OCI-LY7 (cell line): ENCODE measurements at regions not wholly inside any gene's neighbourhood (a gene's known extent, or its start where the extent isn't known, plus 50 kb on each side); places are given as distances from the start of the nearest gene placed in this dataset.

Experiments
- BruUV-seq: library from RNA; stranded (reverse); fragments of 400-500 nt; replicated peaks from 2 replicates; lab custom pipeline; 2021; lab: Mats Ljungman, UMichigan
- CTCF ChIA-PET: fragments of 300-600 bp; sonication (Branson Sonifier 250); formaldehyde crosslinking; loops from one replicate; lab custom pipeline; 2022; ENCODE audit warnings: antibody characterized with exemption; ENCODE audit not compliant: unreplicated experiment; lab: Charles Lee
- POLR2A ChIA-PET: fragments of 300-600 bp; sonication (Branson Sonifier 250); formaldehyde crosslinking; loops from one replicate; lab custom pipeline; 2022; ENCODE audit warnings: antibody characterized with exemption; lab: Charles Lee
- DNase-seq: peaks from one replicate; pipeline ENCODE4 v3.0.0-alpha.2; 2015; ENCODE audit warnings: low spot score
- H2AFZ ChIP-seq: fragments of 200-600 bp; sonication (generic), shearing (Covaris generic); 2 replicates; pipeline ENCODE4 v1.6.1; 2014; ENCODE audit warnings: mild to moderate bottlenecking, antibody characterized with exemption, low read length, moderate library complexity
- H3K27ac ChIP-seq: fragments of 200-600 bp; sonication (generic); 2 replicates; pipeline ENCODE4 v1.5.1; 2014; ENCODE audit warnings: mixed run types, low read depth, mild to moderate bottlenecking, moderate library complexity, low read length, inconsistent platforms; ENCODE audit not compliant: poor library complexity, severe bottlenecking
- H3K36me3 ChIP-seq: fragments of 200-600 bp; sonication (generic); 2 replicates; pipeline ENCODE4 v1.6.1; 2014; ENCODE audit warnings: mild to moderate bottlenecking, antibody characterized with exemption, low read length, moderate library complexity, mixed read lengths; ENCODE audit not compliant: insufficient read depth
- H3K4me1 ChIP-seq: fragments of 200-600 bp; sonication (generic); 2 replicates; pipeline ENCODE4 v1.5.1; 2014; ENCODE audit warnings: mild to moderate bottlenecking, low read length; ENCODE audit not compliant: insufficient read depth, poor library complexity, severe bottlenecking
- H3K4me2 ChIP-seq: fragments of 200-600 bp; sonication (generic); 2 replicates; pipeline ENCODE4 v1.6.1; 2014; ENCODE audit warnings: mild to moderate bottlenecking, low read length
- H3K4me3 ChIP-seq: fragments of 200-600 bp; sonication (generic); 2 replicates; pipeline ENCODE4 v1.5.1; 2014; ENCODE audit warnings: mild to moderate bottlenecking, low read depth, low read length; ENCODE audit not compliant: poor library complexity, severe bottlenecking
- H3K79me2 ChIP-seq: fragments of 200-600 bp; sonication (generic); 2 replicates; pipeline ENCODE4 v1.6.1; 2016; ENCODE audit warnings: low read depth, mild to moderate bottlenecking, low read length, moderate library complexity, mixed read lengths; ENCODE audit not compliant: insufficient read depth
- H3K9me2 ChIP-seq: fragments of 200-600 bp; sonication (generic); 2 replicates; pipeline ENCODE4 v1.6.1; 2016; ENCODE audit warnings: mild to moderate bottlenecking, low read length, mixed read lengths; ENCODE audit not compliant: insufficient read depth
- H3K9me3 ChIP-seq: fragments of 200-600 bp; sonication (generic); 2 replicates; pipeline ENCODE4 v1.6.1; 2014; ENCODE audit warnings: mild to moderate bottlenecking, mixed run types, low read length, mixed read lengths
- H4K20me1 ChIP-seq: fragments of 200-600 bp; sonication (generic); 2 replicates; pipeline ENCODE4 v1.6.1; 2014; ENCODE audit warnings: mild to moderate bottlenecking, antibody characterized with exemption, low read length, moderate library complexity, mixed read lengths; ENCODE audit not compliant: insufficient read depth
- EZH2phosphoT487 ChIP-seq: fragments of 200-600 bp; sonication (generic); IDR thresholded peaks from 2 replicates; pipeline ENCODE4 v1.6.1; 2018; ENCODE audit warnings: low read depth, borderline replicate concordance, mild to moderate bottlenecking, mixed run types, antibody characterized with exemption, low read length, moderate library complexity, mixed read lengths
- intact Hi-C: fragments of 100-400 bp; cut with micrococcal nuclease; formaldehyde crosslinking; loops from one replicate; pipeline ENCODE4 v1.10.0; 2022; ENCODE audit not compliant: unreplicated experiment
- TF ChIP-seq, protein P1 (sequence below): fragments of 200-600 bp; sonication (generic); conservative IDR thresholded peaks from 2 replicates; pipeline ENCODE4 v1.5.1; 2014; ENCODE audit warnings: mild to moderate bottlenecking, antibody characterized with exemption, low read length, moderate library complexity, mixed read lengths

DNA sequence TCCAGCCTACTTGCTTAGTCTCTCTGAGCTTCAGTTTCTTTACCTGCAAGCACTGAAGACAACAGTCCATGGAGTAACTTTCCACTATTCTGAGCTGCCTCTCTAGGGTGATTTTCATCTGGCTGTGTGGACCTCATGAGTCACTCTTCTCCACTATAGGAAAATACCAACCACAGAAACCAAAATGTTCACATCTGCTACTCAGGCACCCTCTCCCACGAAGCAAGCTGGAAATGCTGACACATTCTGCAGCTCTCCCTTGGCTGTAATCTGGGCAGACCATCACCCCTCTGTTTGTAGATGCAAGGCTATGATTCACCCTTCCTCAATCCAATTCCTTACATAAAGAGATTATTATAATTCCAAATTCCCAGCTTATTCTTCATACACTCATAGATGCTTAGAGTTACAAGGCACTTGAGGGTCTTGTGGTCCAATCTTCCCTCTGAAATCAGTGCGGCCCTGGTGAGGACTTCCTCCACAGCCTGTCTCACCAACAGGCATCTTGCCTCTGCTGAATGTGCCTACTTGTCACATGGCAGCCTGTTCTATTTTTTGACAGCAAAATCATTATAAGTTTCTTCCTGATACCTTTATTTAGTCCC lies 97.0 kb upstream of the LNX1 start:
- Histone ChIP-seq H3K9me2 (no peaks in the 10 kb centered on the region), H3K4me1 (no peaks in the 10 kb centered on the region), H3K4me2 (no peak overlapping the region), H3K9me3 (no peaks in the 10 kb centered on the region), H3K4me3 (no peak overlapping the region), H2AFZ (no peak overlapping the region), H4K20me1 (no peaks in the 10 kb centered on the region), H3K79me2 (no peaks in the 10 kb centered on the region), H3K27ac (no peak overlapping the region), H3K36me3 (no peaks in the 10 kb centered on the region)
- POLR2A ChIA-PET = no interaction called here
- CTCF ChIA-PET = no interaction called here
- BruUV-seq = no TSS peak
- TF ChIP-seq EZH2phosphoT487 = no peak
- TF ChIP-seq, protein P1, sequence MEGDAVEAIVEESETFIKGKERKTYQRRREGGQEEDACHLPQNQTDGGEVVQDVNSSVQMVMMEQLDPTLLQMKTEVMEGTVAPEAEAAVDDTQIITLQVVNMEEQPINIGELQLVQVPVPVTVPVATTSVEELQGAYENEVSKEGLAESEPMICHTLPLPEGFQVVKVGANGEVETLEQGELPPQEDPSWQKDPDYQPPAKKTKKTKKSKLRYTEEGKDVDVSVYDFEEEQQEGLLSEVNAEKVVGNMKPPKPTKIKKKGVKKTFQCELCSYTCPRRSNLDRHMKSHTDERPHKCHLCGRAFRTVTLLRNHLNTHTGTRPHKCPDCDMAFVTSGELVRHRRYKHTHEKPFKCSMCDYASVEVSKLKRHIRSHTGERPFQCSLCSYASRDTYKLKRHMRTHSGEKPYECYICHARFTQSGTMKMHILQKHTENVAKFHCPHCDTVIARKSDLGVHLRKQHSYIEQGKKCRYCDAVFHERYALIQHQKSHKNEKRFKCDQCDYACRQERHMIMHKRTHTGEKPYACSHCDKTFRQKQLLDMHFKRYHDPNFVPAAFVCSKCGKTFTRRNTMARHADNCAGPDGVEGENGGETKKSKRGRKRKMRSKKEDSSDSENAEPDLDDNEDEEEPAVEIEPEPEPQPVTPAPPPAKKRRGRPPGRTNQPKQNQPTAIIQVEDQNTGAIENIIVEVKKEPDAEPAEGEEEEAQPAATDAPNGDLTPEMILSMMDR = no peak
- intact Hi-C loops = no loop called here
- DNase-seq = no peak

DNA sequence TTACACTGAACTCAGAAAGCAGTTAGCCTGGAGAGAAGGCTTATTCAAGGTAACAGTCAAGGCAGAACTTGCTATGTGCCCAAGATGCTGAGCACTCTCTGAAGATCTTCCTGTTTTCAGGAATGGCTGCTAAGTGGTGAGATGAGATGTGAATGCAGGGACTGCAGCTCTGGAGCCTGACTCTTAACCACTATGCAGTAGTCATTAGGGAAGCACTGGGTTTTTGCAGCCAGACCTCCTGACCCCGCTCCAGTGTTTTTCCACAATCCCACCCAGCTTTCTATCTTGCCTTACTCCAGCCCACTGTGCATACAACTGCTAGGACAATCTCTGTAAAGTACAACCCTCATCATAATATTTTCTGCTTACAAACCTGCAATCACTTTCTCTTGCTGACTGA lies 95.2 kb upstream of the LNX1 start:
- no peak overlapping the region for H2AFZ ChIP-seq
- ChIA-PET POLR2A (no interaction called here), CTCF (no interaction called here)
- no peaks in the 10 kb centered on the region for H3K4me1 ChIP-seq
- no peaks in the 10 kb centered on the region for H3K9me2 ChIP-seq
- no TSS peak for BruUV-seq
- no peaks in the 10 kb centered on the region for H3K79me2 ChIP-seq
- DNase-seq = no peak
- H3K4me3 ChIP-seq = no peak overlapping the region
- H3K27ac ChIP-seq = no peak overlapping the region
- intact Hi-C loops = no loop called here
- no peaks in the 10 kb centered on the region for H3K36me3 ChIP-seq
- no peak for TF ChIP-seq EZH2phosphoT487
- TF ChIP-seq, protein P1 = no peak
- H4K20me1 ChIP-seq = no peaks in the 10 kb centered on the region
- H3K4me2 ChIP-seq = no peak overlapping the region
- no peaks in the 10 kb centered on the region for H3K9me3 ChIP-seq

DNA sequence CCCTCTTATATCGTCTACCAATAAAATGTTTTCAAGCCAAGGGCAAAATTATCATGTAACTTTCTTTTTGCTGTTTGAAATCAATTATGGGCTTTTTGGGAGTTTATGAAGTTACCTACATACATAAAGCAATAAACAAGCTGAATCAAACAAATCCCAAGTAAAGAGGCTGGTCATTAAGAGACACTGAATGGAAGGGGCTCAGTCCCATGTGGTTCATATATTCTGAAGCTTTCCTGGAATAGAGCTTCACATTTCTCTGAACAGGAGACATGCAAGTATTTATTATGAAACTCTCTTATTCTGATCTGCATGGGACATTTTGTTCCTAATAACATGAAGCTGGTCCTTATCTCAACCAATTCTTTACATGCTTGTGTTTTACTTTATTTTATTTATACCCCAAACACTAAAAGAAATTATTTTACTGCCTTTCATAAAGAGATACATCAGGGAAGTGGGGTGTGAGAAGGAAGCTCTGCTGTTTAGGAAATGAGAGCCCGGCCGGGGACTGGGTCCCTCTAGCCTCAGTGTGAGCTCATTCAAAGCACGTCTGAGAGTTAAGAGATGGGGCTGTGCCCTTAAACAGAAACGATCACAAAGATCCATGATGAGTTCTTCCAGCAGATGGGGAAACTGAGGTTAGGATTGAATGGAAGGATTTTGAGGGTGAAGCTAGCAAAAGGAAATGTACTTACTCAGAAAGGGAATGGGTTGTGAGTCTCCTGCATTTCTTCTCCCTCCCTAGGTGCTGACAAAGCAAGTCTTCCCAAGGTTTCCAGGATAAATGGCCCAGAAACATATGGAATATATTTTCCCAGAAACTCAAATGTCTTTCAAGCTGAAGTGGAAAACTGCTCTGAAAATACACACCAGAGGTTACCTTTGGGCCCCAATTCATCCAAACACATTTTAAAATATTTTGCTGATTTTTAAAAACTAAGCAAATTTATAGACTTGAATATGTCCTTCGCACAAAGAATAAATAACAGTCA lies 93.1 kb upstream of the LNX1 start:
- H3K36me3 ChIP-seq = no peaks in the 10 kb centered on the region
- intact Hi-C loops = no loop called here
- H3K4me2 ChIP-seq = no peak overlapping the region
- H3K9me2 ChIP-seq = no peaks in the 10 kb centered on the region
- no peaks in the 10 kb centered on the region for H4K20me1 ChIP-seq
- POLR2A ChIA-PET = interaction anchor here (0.5 to 0.9 kb wide), 3 partner anchors 13 to 1544 kb away, joined by 3 read pairs; no protein-coding TSS in a partner anchor
- CTCF ChIA-PET = no interaction called here
- no TSS peak for BruUV-seq
- no peaks in the 10 kb centered on the region for H3K9me3 ChIP-seq
- H2AFZ ChIP-seq = no peak overlapping the region
- H3K4me1 ChIP-seq = no peaks in the 10 kb centered on the region
- H3K27ac ChIP-seq = no peak overlapping the region
- no peak for DNase-seq
- H3K4me3 ChIP-seq = no peak overlapping the region
- TF ChIP-seq, protein P1 = no peak
- no peak for TF ChIP-seq EZH2phosphoT487
- no peaks in the 10 kb centered on the region for H3K79me2 ChIP-seq
